ENCODE measurements at regions not wholly inside any gene's neighbourhood (a gene's known extent, or its start where the extent isn't known, plus 50 kb on each side); places are given as distances from the start of the nearest gene placed in this dataset.
"Not testable (repeated sequence)": the region's sequence is repeated elsewhere in the genome, so short reads cannot be mapped to it uniquely, and the experiment has no call there.

- Mint-ChIP-seq H3K36me3 (no peaks in the 10 kb centered on the region), H3K9me3 (no peaks in the 10 kb centered on the region), H3K4me1 (peaks cover 5 to 17% (median 10%) of the 10 kb centered on the region in 3 donors), H3K27me3 (peaks cover 0 to 17% (median 4%) of the 10 kb centered on the region in 3 donors), H3K4me3 (no peak overlapping the region), H3K27ac (no peak overlapping the region)
- DNase-seq: peak; percentile 22
- ATAC-seq (ENCODE audit: low read depth in 2 of 2): peak; percentile 80 to 81
Measured at GRCh38 chr3:187521546-187521945, 148.6 kb downstream of the SST start.

GRCh38 chr3:187520027-187520945 is 149.9 kb downstream of the SST start:
- H3K9me3 Mint-ChIP-seq: no peaks in the 10 kb centered on the region
- H3K4me1 Mint-ChIP-seq: peaks cover 5 to 17% (median 10%) of the 10 kb centered on the region in 3 donors
- no peaks in the 10 kb centered on the region for H3K36me3 Mint-ChIP-seq
- ATAC-seq (ENCODE audit: low read depth in 2 of 2) (no peak), DNase-seq (no peak)
- peak overlapping the region in 1 of 8 donors; percentile 59 for H3K4me3 Mint-ChIP-seq
- H3K27ac Mint-ChIP-seq: peak overlapping the region in 1 of 6 donors; percentile 7
- H3K27me3 Mint-ChIP-seq: peaks cover 0 to 14% (median 7%) of the 10 kb centered on the region in 3 donors

- no peaks in the 10 kb centered on the region for H3K36me3 Mint-ChIP-seq
- peak overlapping the region in 1 of 6 donors; percentile 15 for H3K27ac Mint-ChIP-seq
- H3K27me3 Mint-ChIP-seq: peaks cover 0 to 14% (median 7%) of the 10 kb centered on the region in 3 donors
- no peak overlapping the region for H3K4me3 Mint-ChIP-seq
- no peaks in the 10 kb centered on the region for H3K9me3 Mint-ChIP-seq
- ATAC-seq (ENCODE audit: low read depth in 2 of 2) (no peak), DNase-seq (no peak)
- peaks cover 5 to 17% (median 10%) of the 10 kb centered on the region in 3 donors for H3K4me1 Mint-ChIP-seq
Measured at GRCh38 chr3:187519428-187519890, 150.7 kb downstream of the SST start.

- ATAC-seq (ENCODE audit: low read depth in 2 of 2): peak; percentile 35 to 38
- H3K27me3 Mint-ChIP-seq: peaks cover 0 to 14% (median 7%) of the 10 kb centered on the region in 3 donors
- H3K36me3 Mint-ChIP-seq: no peaks in the 10 kb centered on the region
- H3K4me3 Mint-ChIP-seq: peak overlapping the region in 4 of 8 donors; percentile 7 to 43 (median 14)
- peaks cover 5 to 17% (median 10%) of the 10 kb centered on the region in 3 donors for H3K4me1 Mint-ChIP-seq
- no peaks in the 10 kb centered on the region for H3K9me3 Mint-ChIP-seq
- peak overlapping the region in 4 of 6 donors; percentile 7 to 66 (median 42) for H3K27ac Mint-ChIP-seq
- DNase-seq: peak; percentile 7
Measured at GRCh38 chr3:187518616-187519015, 150.4 kb downstream of the RTP4 start.

GRCh38 chr3:187518207-187518606 is 150.0 kb downstream of the RTP4 start:
- Mint-ChIP-seq H3K27me3 (peaks cover 0 to 14% (median 7%) of the 10 kb centered on the region in 3 donors), H3K4me3 (no peak overlapping the region), H3K4me1 (peaks cover 5 to 17% (median 10%) of the 10 kb centered on the region in 3 donors), H3K9me3 (peaks cover 0 to under 1% (median 0%) of the 10 kb centered on the region in 7 donors), H3K27ac (no peak overlapping the region), H3K36me3 (no peaks in the 10 kb centered on the region)
- DNase-seq (no peak), ATAC-seq (ENCODE audit: low read depth in 2 of 2) (no peak)

- DNase-seq: no peak
- Mint-ChIP-seq H3K27me3 (peaks cover 0 to 14% (median 7%) of the 10 kb centered on the region in 3 donors), H3K4me1 (peaks cover 5 to 17% (median 10%) of the 10 kb centered on the region in 3 donors), H3K36me3 (no peaks in the 10 kb centered on the region), H3K27ac (no peak overlapping the region), H3K4me3 (no peak overlapping the region), H3K9me3 (peaks cover 0 to 17% (median 11%) of the 10 kb centered on the region in 7 donors)
- no peak for ATAC-seq (ENCODE audit: low read depth in 2 of 2)
Measured at GRCh38 chr3:187516446-187517185, 148.4 kb downstream of the RTP4 start.

- peaks cover 0 to 16% (median 8%) of the 10 kb centered on the region in 7 donors for H3K9me3 Mint-ChIP-seq
- no peaks in the 10 kb centered on the region for H3K4me1 Mint-ChIP-seq
- H3K36me3 Mint-ChIP-seq: no peaks in the 10 kb centered on the region
- ATAC-seq (ENCODE audit: low read depth in 2 of 2): no peak
- no peak overlapping the region for H3K27ac Mint-ChIP-seq
- H3K27me3 Mint-ChIP-seq: peaks cover 24 to 46% (median 38%) of the 10 kb centered on the region in 3 donors
- no peak for DNase-seq
- H3K4me3 Mint-ChIP-seq: no peak overlapping the region
Measured at GRCh38 chr3:187507905-187508304, 139.7 kb downstream of the RTP4 start.

- Mint-ChIP-seq H3K27me3 (peaks cover 24 to 46% (median 41%) of the 10 kb centered on the region in 3 donors), H3K27ac (no peak overlapping the region), H3K4me1 (no peaks in the 10 kb centered on the region), H3K4me3 (no peak overlapping the region), H3K36me3 (no peaks in the 10 kb centered on the region), H3K9me3 (peaks cover 0 to 10% (median 5%) of the 10 kb centered on the region in 7 donors)
- ATAC-seq (ENCODE audit: low read depth in 2 of 2): no peak
- no peak for DNase-seq
Measured at GRCh38 chr3:187507266-187507665, 139.1 kb downstream of the RTP4 start.

GRCh38 chr3:187504435-187504834 is 136.2 kb downstream of the RTP4 start:
- DNase-seq (no peak), ATAC-seq (ENCODE audit: low read depth in 2 of 2) (no peak)
- Mint-ChIP-seq H3K4me1 (no peaks in the 10 kb centered on the region), H3K9me3 (no peaks in the 10 kb centered on the region), H3K27me3 (peaks cover 27 to 47% (median 43%) of the 10 kb centered on the region in 3 donors), H3K4me3 (no peak overlapping the region), H3K27ac (no peak overlapping the region), H3K36me3 (no peaks in the 10 kb centered on the region)

GRCh38 chr3:187498211-187498724 is 130.1 kb downstream of the RTP4 start:
- H3K27ac Mint-ChIP-seq: no peak overlapping the region
- H3K4me1 Mint-ChIP-seq: no peaks in the 10 kb centered on the region
- ATAC-seq (ENCODE audit: low read depth in 2 of 2) (no peak), DNase-seq (no peak)
- H3K9me3 Mint-ChIP-seq: peaks cover 3 to 26% (median 9%) of the 10 kb centered on the region in 7 donors
- peaks cover 0 to 8% of the 10 kb centered on the region in 2 donors for H3K36me3 Mint-ChIP-seq
- no peak overlapping the region for H3K4me3 Mint-ChIP-seq
- H3K27me3 Mint-ChIP-seq: peaks cover 28 to 29% (median 29%) of the 10 kb centered on the region in 3 donors

GRCh38 chr3:187497052-187497451 is 128.9 kb downstream of the RTP4 start:
- Mint-ChIP-seq H3K36me3 (peaks cover 6 to 16% of the 10 kb centered on the region in 2 donors), H3K27me3 (peaks cover 21 to 39% (median 37%) of the 10 kb centered on the region in 3 donors), H3K9me3 (peaks cover 8 to 38% (median 12%) of the 10 kb centered on the region in 7 donors), H3K4me3 (no peak overlapping the region), H3K27ac (no peak overlapping the region), H3K4me1 (no peaks in the 10 kb centered on the region)
- ATAC-seq (ENCODE audit: low read depth in 2 of 2) (no peak), DNase-seq (no peak)

- DNase-seq; ATAC-seq (ENCODE audit: low read depth in 2 of 2); H3K27ac Mint-ChIP-seq; H3K4me1 Mint-ChIP-seq; H3K4me3 Mint-ChIP-seq: not testable (repeated sequence)
- Mint-ChIP-seq H3K27me3 (peaks cover 13 to 54% (median 45%) of the 10 kb centered on the region in 3 donors), H3K9me3 (peaks cover 8 to 44% (median 12%) of the 10 kb centered on the region in 7 donors), H3K36me3 (peaks cover 6 to 12% of the 10 kb centered on the region in 2 donors)
Measured at GRCh38 chr3:187494056-187494455, 125.9 kb downstream of the RTP4 start.

- no peak overlapping the region for H3K4me3 Mint-ChIP-seq
- H3K27ac Mint-ChIP-seq: peak overlapping the region in 1 of 6 donors; percentile 65
- H3K4me1 Mint-ChIP-seq: no peaks in the 10 kb centered on the region
- DNase-seq: no peak
- H3K36me3 Mint-ChIP-seq: peaks cover 6 to 8% of the 10 kb centered on the region in 2 donors
- ATAC-seq (ENCODE audit: low read depth in 2 of 2): no peak
- H3K27me3 Mint-ChIP-seq: peaks cover 21 to 54% (median 31%) of the 10 kb centered on the region in 3 donors
- peaks cover 4 to 37% (median 14%) of the 10 kb centered on the region in 7 donors for H3K9me3 Mint-ChIP-seq
Measured at GRCh38 chr3:187491371-187491770, 123.2 kb downstream of the RTP4 start.
